Loucy (cell line): ENCODE measurements at regions not wholly inside any gene's neighbourhood (a gene's known extent, or its start where the extent isn't known, plus 50 kb on each side); places are given as distances from the start of the nearest gene placed in this dataset.

Experiments used
- CTCF ChIP-seq: fragments of 200-600 bp; sonication (generic); conservative IDR thresholded peaks from 2 replicates; pipeline ENCODE4 v1.5.1; 2014; ENCODE audit warnings: mild to moderate bottlenecking, antibody characterized with exemption, low read length
- EZH2phosphoT487 ChIP-seq: fragments of 200-600 bp; IDR thresholded peaks from 2 replicates; pipeline ENCODE4 v1.6.1; 2018; ENCODE audit warnings: antibody characterized with exemption, mild to moderate bottlenecking, moderate library complexity, borderline replicate concordance

GRCh38 chr5:120199559-120199958, 264.5 kb upstream of the PRR16 start:
- TF ChIP-seq CTCF (no peak), EZH2phosphoT487 (no peak)
